ENCODE measurements at regions not wholly inside any gene's neighbourhood (a gene's known extent, or its start where the extent isn't known, plus 50 kb on each side); places are given as distances from the start of the nearest gene placed in this dataset.

GRCh38 chr5:141771031-141771430, 89.0 kb upstream of the ARAP3 start:
- no peak overlapping the region for H3K4me3 ChIP-seq (replicated peaks; ENCODE audit: insufficient read depth, low read length)
- H3K27me3 ChIP-seq (ENCODE audit: insufficient read depth, poor library complexity, severe bottlenecking), result peaks cover 2% of the 10 kb centered on the region
- no peak for DNase-seq (ENCODE audit: low read depth in 1 of 2, low spot score in 1 of 2)
- no peak for TF ChIP-seq REST (IDR thresholded peaks at IDR 0.05; ENCODE audit: insufficient replicate concordance, low read depth)
- TF ChIP-seq GABPA (IDR thresholded peaks at IDR 0.05; ENCODE audit: low read depth), result no peak
- TF ChIP-seq CTCF (IDR thresholded peaks at IDR 0.05; ENCODE audit: insufficient read depth, low read length), result no peak
- TF ChIP-seq SPI1 (IDR thresholded peaks at IDR 0.05; ENCODE audit: borderline replicate concordance, low read depth), result no peak
- no peak for TF ChIP-seq POLR2AphosphoS5 (IDR thresholded peaks at IDR 0.05; ENCODE audit: low read depth)
- no peak overlapping the region for H3K27ac ChIP-seq (replicated peaks)

GRCh38 chr5:141769671-141770070, 87.6 kb upstream of the ARAP3 start:
- no peak for TF ChIP-seq POLR2AphosphoS5 (IDR thresholded peaks at IDR 0.05; ENCODE audit: low read depth)
- no peak for TF ChIP-seq SPI1 (IDR thresholded peaks at IDR 0.05; ENCODE audit: borderline replicate concordance, low read depth)
- no peak for TF ChIP-seq CTCF (IDR thresholded peaks at IDR 0.05; ENCODE audit: insufficient read depth, low read length)
- no peak for TF ChIP-seq GABPA (IDR thresholded peaks at IDR 0.05; ENCODE audit: low read depth)
- TF ChIP-seq REST (IDR thresholded peaks at IDR 0.05; ENCODE audit: insufficient replicate concordance, low read depth), result no peak
- Histone ChIP-seq H3K27me3 (ENCODE audit: insufficient read depth, poor library complexity, severe bottlenecking) (peaks cover 2% of the 10 kb centered on the region), H3K4me3 (replicated peaks; ENCODE audit: insufficient read depth, low read length) (no peak overlapping the region), H3K27ac (replicated peaks) (no peak overlapping the region)
- DNase-seq (ENCODE audit: low read depth in 1 of 2, low spot score in 1 of 2), result no peak

GRCh38 chr5:141767671-141768070, 85.6 kb upstream of the ARAP3 start:
- no peak for DNase-seq (ENCODE audit: low read depth in 1 of 2, low spot score in 1 of 2)
- Histone ChIP-seq H3K27me3 (ENCODE audit: insufficient read depth, poor library complexity, severe bottlenecking) (peaks cover 6% of the 10 kb centered on the region), H3K4me3 (replicated peaks; ENCODE audit: insufficient read depth, low read length) (no peak overlapping the region), H3K27ac (replicated peaks) (no peak overlapping the region)
- no peak for TF ChIP-seq SPI1 (IDR thresholded peaks at IDR 0.05; ENCODE audit: borderline replicate concordance, low read depth)
- TF ChIP-seq POLR2AphosphoS5 (IDR thresholded peaks at IDR 0.05; ENCODE audit: low read depth), result no peak
- no peak for TF ChIP-seq GABPA (IDR thresholded peaks at IDR 0.05; ENCODE audit: low read depth)
- TF ChIP-seq CTCF (IDR thresholded peaks at IDR 0.05; ENCODE audit: insufficient read depth, low read length), result no peak
- TF ChIP-seq REST (IDR thresholded peaks at IDR 0.05; ENCODE audit: insufficient replicate concordance, low read depth), result no peak
